LNCaP clone FGC (cell line): ENCODE measurements at regions not wholly inside any gene's neighbourhood (a gene's known extent, or its start where the extent isn't known, plus 50 kb on each side); places are given as distances from the start of the nearest gene placed in this dataset.

ENCODE experiments used
- DNase-seq: peaks from one replicate; pipeline ENCODE4 v3.0.0-alpha.2; 2011; ENCODE audit warnings: low read depth
- H3K4me3 ChIP-seq: 2 replicates; pipeline ENCODE4 v1.5.1; 2011; ENCODE audit warnings: mild to moderate bottlenecking, low read depth, low read length, control low read depth
- TF ChIP-seq, protein P1 (sequence below): IDR thresholded peaks from 2 replicates; pipeline ENCODE4 v1.5.1; 2012; ENCODE audit warnings: mild to moderate bottlenecking; ENCODE audit not compliant: control insufficient read depth, insufficient read depth; ENCODE audit errors: extremely low read depth

DNA sequence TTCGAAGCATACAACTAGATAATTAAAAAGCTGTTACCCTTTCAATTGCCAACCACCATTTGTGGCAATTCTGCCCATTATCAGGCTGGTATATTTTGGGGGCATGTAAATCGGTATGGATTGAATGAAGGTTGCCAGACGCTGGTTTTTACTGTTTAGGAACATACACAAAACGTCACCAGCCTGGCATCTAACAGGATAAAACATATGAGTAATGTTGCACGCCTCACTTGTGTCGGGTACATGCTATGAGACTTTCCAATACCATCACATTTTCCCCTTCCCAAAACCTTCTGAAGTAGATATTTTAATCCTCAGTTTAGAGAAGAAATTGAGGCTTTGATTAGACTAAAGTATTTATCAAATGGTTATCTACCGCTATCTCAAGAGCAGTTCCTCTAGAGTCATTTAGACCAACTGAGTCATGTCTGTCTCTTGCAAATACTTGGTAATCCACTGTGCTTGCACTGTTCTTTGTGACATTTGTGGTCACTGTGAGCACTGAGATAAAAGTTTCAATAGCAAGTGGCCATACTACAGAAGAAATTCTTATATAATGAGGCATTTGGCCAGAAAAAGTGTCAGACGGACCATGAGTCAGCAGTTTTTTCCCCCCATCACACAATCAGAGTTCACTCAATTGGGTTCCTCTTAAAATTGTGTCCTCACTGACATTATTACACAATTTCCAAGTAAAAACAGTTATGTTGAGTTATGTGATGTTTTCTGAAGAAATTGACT, 498.7 kb downstream of the NXPH1 start:
- H3K4me3 ChIP-seq: no peak overlapping the region
- no peak for DNase-seq
- TF ChIP-seq, protein P1, sequence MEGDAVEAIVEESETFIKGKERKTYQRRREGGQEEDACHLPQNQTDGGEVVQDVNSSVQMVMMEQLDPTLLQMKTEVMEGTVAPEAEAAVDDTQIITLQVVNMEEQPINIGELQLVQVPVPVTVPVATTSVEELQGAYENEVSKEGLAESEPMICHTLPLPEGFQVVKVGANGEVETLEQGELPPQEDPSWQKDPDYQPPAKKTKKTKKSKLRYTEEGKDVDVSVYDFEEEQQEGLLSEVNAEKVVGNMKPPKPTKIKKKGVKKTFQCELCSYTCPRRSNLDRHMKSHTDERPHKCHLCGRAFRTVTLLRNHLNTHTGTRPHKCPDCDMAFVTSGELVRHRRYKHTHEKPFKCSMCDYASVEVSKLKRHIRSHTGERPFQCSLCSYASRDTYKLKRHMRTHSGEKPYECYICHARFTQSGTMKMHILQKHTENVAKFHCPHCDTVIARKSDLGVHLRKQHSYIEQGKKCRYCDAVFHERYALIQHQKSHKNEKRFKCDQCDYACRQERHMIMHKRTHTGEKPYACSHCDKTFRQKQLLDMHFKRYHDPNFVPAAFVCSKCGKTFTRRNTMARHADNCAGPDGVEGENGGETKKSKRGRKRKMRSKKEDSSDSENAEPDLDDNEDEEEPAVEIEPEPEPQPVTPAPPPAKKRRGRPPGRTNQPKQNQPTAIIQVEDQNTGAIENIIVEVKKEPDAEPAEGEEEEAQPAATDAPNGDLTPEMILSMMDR: no peak

DNA sequence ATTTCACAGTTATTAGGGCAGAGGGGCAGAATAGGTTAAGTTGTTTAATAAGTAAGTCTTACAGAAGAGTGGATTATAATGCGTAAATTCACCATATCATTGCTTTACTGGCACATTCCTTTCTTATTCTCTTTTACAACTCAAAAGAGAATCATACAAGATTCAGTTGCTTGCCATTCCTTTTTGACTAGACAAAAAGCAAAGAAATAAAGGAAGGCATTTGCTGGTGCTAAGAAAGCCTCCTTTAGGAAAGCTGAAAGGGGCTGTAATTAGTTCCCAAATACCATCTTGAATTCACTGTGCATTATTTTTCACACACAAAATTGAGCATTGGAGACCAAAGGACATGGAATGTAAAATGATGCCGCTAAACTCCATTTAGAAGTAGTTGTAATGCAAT, 499.3 kb downstream of the NXPH1 start:
- no peak for DNase-seq
- TF ChIP-seq, protein P1: no peak
- H3K4me3 ChIP-seq: no peak overlapping the region

DNA sequence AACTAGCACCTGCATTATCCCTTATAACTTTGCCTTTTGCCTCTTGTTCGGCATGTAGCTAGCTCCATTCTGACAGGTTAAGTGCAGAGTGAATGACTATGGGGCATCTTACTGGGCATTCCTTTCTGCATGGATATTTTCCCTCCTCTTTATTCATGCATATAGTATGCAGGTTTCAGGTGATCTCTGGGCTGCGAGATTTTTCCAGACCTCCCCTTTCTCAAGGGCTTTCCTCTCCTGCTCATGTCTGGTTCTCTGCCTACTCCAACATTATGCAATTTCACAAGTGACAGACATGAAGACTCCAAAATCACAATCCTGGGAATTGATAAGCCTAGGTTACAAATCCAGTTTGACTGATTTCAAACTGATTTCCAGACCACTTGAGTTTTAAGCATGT, 503.8 kb downstream of the NXPH1 start:
- no peak for DNase-seq
- TF ChIP-seq, protein P1: no peak
- no peak overlapping the region for H3K4me3 ChIP-seq

DNA sequence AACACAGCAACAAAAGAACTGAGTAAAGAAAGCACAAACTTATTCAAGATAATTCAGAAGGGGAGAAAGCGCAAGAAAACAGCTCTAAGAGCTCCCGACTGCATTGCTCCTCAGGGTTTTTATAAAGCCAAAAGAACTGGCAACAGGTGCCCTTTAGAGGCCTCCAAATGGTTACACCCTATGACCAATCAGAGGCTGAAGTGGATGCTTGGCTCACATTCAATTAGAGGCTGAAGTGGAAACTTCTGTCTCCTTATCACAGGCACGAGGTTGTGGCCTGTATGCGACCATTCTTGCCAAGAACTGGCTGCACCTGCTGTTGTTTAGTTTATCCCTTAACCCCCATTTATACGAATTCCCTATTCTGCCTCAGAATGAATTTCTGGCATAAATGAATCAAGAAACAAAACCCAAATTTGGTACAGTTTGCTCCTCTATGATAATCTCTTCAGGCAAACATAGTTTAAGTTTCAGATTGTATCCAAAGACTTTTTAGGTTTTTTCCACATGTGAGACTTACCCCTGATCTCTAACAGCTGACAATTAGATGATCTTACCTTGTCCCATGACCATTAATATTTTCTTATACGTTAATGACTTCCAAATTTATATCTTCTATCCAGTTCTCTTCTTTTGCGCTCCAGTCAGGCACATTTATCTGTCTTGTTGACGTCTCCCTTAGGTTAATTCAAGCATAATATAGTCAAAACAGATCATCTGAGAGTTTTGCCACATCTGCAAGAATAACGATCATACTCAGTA, 504.8 kb downstream of the NXPH1 start:
- H3K4me3 ChIP-seq: no peak overlapping the region
- TF ChIP-seq, protein P1: no peak
- no peak for DNase-seq

DNA sequence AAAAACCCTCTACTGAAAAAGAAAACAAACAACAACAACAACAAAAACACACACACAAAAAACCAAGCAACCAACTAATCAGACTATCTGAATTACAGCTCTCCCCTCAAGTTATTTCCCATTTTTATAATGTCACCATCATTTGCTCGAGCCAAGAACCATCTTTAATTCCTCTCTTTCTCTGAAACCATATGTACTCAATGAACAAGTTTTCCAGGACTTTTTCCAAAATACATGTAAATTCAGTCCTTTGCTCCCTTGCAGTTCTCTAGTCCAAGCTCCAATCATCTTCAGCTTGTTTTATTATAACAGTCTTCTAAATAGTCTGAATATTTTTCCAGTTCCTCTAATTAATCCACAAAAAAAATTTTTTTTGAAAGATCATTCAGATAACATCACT, 506.0 kb downstream of the NXPH1 start:
- no peak overlapping the region for H3K4me3 ChIP-seq
- no peak for DNase-seq
- TF ChIP-seq, protein P1: no peak

DNA sequence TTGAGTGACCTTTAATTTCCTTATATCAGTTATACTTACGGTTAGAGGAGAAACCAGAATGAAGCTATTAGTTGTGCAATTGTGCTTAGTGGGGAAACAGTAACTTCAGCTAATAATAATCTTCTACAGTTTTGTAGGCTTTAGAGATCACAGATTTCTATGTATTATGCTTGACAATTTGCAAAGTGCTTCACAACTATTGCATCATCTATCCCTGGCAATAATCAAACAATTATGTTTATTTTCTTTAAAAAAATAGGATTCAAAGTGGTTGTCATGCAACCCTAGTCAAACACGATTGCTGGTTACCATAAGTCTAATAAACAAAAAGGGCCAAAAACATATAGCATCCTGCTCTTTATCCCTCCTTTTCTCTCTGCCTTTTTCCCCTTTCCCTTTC, 530.3 kb downstream of the NXPH1 start:
- TF ChIP-seq, protein P1: no peak
- no peak for DNase-seq
- no peak overlapping the region for H3K4me3 ChIP-seq
